SK-N-SH treated with all-trans-retinoic acid at 6 μM for 48 hours (cell line): ENCODE measurements at regions not wholly inside any gene's neighbourhood (a gene's known extent, or its start where the extent isn't known, plus 50 kb on each side); places are given as distances from the start of the nearest gene placed in this dataset.

ENCODE experiments used
- CSRNP3 ChIP-seq: fragments of 250-450 bp; sonication (Bioruptor Pico); IDR thresholded peaks from 2 replicates; pipeline ENCODE4 v1.5.1; 2021; ENCODE audit warnings: mild to moderate bottlenecking, moderate library complexity
- OSR1 ChIP-seq: fragments of 250-450 bp; sonication (Bioruptor Pico); IDR thresholded peaks from 2 replicates; pipeline ENCODE4 v1.8.0; 2022; ENCODE audit warnings: moderate library complexity, mild to moderate bottlenecking, inconsistent platforms
- TOX ChIP-seq: fragments of 250-450 bp; sonication (Bioruptor Pico); IDR thresholded peaks from 2 replicates; pipeline ENCODE4 v1.8.0; 2021; ENCODE audit warnings: mild to moderate bottlenecking, moderate library complexity, borderline replicate concordance

GRCh38 chr6:92879526-92879925 lies 539.8 kb downstream of the EPHA7 start:
- TF ChIP-seq TOX (CRISPR knock-in tag) = no peak
- no peak for TF ChIP-seq OSR1 (CRISPR knock-in tag)
- TF ChIP-seq CSRNP3 = no peak
